ENCODE measurements at regions not wholly inside any gene's neighbourhood (a gene's known extent, or its start where the extent isn't known, plus 50 kb on each side); places are given as distances from the start of the nearest gene placed in this dataset.

GRCh38 chr4:82076809-82077208, 297.0 kb downstream of the HNRNPD start:
- Histone ChIP-seq H3K27ac (no peak overlapping the region), H3K4me3 (peak overlapping the region; percentile 21 to 44), H3K36me3 (ENCODE audit: low read depth, missing control alignments) (no peaks in the 10 kb centered on the region), H3K27me3 (no peaks in the 10 kb centered on the region), H3K9me3 (no peaks in the 10 kb centered on the region), H3K4me1 (no peaks in the 10 kb centered on the region)
- intact Hi-C loops (cut with DNase I; ENCODE audit: low total_unique reads): no loop called here
- TF ChIP-seq CTCF (IDR thresholded peaks at IDR 0.05) (no peak), POLR2A (IDR thresholded peaks at IDR 0.05) (no peak)
- WGBS, 2 donors: 70 to 77% methylated on average over 8 of the region's 8 CpGs
- no peak for DNase-seq

GRCh38 chr4:82076359-82076758, 297.4 kb downstream of the HNRNPD start:
- intact Hi-C loops (cut with DNase I; ENCODE audit: low total_unique reads): no loop called here
- TF ChIP-seq CTCF (IDR thresholded peaks at IDR 0.05): no peak
- no peak for TF ChIP-seq POLR2A (IDR thresholded peaks at IDR 0.05)
- no peak for DNase-seq
- H3K27me3 ChIP-seq: no peaks in the 10 kb centered on the region
- no peaks in the 10 kb centered on the region for H3K36me3 ChIP-seq (ENCODE audit: low read depth, missing control alignments)
- no peak overlapping the region for H3K4me3 ChIP-seq
- 62 to 71% methylated on average over 1 of the region's 1 CpG for WGBS, 2 donors
- no peak overlapping the region for H3K27ac ChIP-seq
- H3K9me3 ChIP-seq: no peaks in the 10 kb centered on the region
- H3K4me1 ChIP-seq: no peaks in the 10 kb centered on the region

GRCh38 chr4:82071951-82072350, 301.8 kb downstream of the HNRNPD start:
- intact Hi-C loops (cut with DNase I; ENCODE audit: low total_unique reads): no loop called here

GRCh38 chr4:82069883-82070638, 303.7 kb downstream of the HNRNPD start:
- no peaks in the 10 kb centered on the region for H3K27me3 ChIP-seq
- intact Hi-C loops (cut with DNase I; ENCODE audit: low total_unique reads): no loop called here
- no peak overlapping the region for H3K4me3 ChIP-seq
- WGBS, 2 donors: 78 to 79% methylated on average over 4 of the region's 4 CpGs
- H3K27ac ChIP-seq: no peak overlapping the region
- TF ChIP-seq CTCF (IDR thresholded peaks at IDR 0.05) (no peak), POLR2A (IDR thresholded peaks at IDR 0.05) (no peak)
- no peak for DNase-seq
- H3K36me3 ChIP-seq (ENCODE audit: low read depth, missing control alignments): no peaks in the 10 kb centered on the region
- H3K4me1 ChIP-seq: no peaks in the 10 kb centered on the region
- no peaks in the 10 kb centered on the region for H3K9me3 ChIP-seq

More at GRCh38 chr4:82071951-82072350, 301.8 kb downstream of the HNRNPD start:
- Histone ChIP-seq H3K9me3 (no peaks in the 10 kb centered on the region), H3K27ac (no peak overlapping the region), H3K4me3 (no peak overlapping the region), H3K36me3 (ENCODE audit: low read depth, missing control alignments) (no peaks in the 10 kb centered on the region), H3K27me3 (no peaks in the 10 kb centered on the region), H3K4me1 (no peaks in the 10 kb centered on the region)
- DNase-seq: no peak
- TF ChIP-seq CTCF (IDR thresholded peaks at IDR 0.05): no peak
- TF ChIP-seq POLR2A (IDR thresholded peaks at IDR 0.05): no peak

- Histone ChIP-seq H3K27me3 (no peaks in the 10 kb centered on the region), H3K27ac (no peak overlapping the region), H3K36me3 (ENCODE audit: low read depth, missing control alignments) (no peaks in the 10 kb centered on the region), H3K4me3 (no peak overlapping the region), H3K4me1 (no peaks in the 10 kb centered on the region), H3K9me3 (no peaks in the 10 kb centered on the region)
- intact Hi-C loops (cut with DNase I; ENCODE audit: low total_unique reads): no loop called here
- TF ChIP-seq CTCF (IDR thresholded peaks at IDR 0.05) (no peak), POLR2A (IDR thresholded peaks at IDR 0.05) (no peak)
- DNase-seq: no peak
- whole genome bisulfite sequencing, 2 donors: 70 to 76% methylated on average over 1 of the region's 1 CpG
Observed at GRCh38 chr4:82063017-82063416, 310.8 kb downstream of the HNRNPD start.
